ENCODE measurements at regions not wholly inside any gene's neighbourhood (a gene's known extent, or its start where the extent isn't known, plus 50 kb on each side); places are given as distances from the start of the nearest gene placed in this dataset.

GRCh38 chr3:18044971-18045880 lies 302.8 kb upstream of the TBC1D5 start:
- TF ChIP-seq CTCF (IDR thresholded peaks at IDR 0.05) (no peak), POLR2AphosphoS5 (IDR thresholded peaks at IDR 0.05) (no peak), POLR2A (IDR thresholded peaks at IDR 0.05) (no peak)
